ENCODE measurements at regions not wholly inside any gene's neighbourhood (a gene's known extent, or its start where the extent isn't known, plus 50 kb on each side); places are given as distances from the start of the nearest gene placed in this dataset.

GRCh38 chr14:22384974-22385526 is 204.0 kb downstream of the DAD1 start:
- TF ChIP-seq POLR2A (IDR thresholded peaks at IDR 0.05; ENCODE audit: low read depth, low read length) (no peak), POLR2AphosphoS5 (IDR thresholded peaks at IDR 0.05; ENCODE audit: low read depth, low read length) (no peak)
